ENCODE measurements at regions not wholly inside any gene's neighbourhood (a gene's known extent, or its start where the extent isn't known, plus 50 kb on each side); places are given as distances from the start of the nearest gene placed in this dataset.

GRCh38 chr6:71395731-71396409 lies 107.3 kb downstream of the OGFRL1 start:
- DNase-seq (ENCODE audit: low spot score): no peak

DNA sequence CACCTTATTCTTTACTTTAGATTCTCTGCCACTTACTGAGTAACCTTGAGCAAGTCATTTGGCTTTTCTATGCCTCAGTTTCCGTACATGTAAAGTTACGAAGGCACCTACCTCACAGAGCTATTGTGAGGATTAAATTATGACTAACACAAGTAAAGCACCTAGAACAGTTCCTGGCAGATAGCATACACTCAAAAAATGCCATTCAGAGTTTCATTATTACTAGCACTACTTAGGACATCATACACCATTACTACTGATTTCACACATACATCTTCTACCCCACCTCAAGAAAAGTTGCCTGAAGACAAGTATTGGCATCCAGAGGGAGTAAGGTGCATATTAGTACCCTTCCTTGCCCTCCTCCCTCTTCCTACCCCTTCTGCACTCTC lies 107.8 kb downstream of the OGFRL1 start:
- DNase-seq (ENCODE audit: low spot score): no peak
- no peak for FAIRE-seq

More at GRCh38 chr6:71395731-71396409, 107.3 kb downstream of the OGFRL1 start:
- no peak for FAIRE-seq

GRCh38 chr6:71399279-71399678 lies 110.7 kb downstream of the OGFRL1 start:
- FAIRE-seq (no peak), DNase-seq (ENCODE audit: low spot score) (no peak)

DNA sequence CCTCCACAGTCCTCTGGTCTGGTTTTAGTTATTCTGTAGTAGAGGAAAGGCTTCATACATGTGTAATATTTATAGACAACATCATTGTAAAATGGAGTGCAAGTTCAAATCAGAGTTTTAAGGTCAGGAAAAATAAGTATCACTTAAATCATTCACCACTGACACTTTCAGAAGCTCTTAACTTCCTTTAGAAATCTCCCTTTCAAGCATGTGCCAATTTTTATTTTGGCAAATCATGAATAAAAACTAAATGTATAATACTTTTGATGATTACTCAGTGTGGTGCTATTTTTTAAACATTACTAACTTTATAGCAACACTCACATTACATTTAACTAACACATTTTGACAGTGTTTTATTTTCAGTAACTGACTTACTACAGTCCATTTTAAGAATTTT lies 112.2 kb downstream of the OGFRL1 start:
- DNase-seq (ENCODE audit: low spot score) (no peak), FAIRE-seq (no peak)

DNA sequence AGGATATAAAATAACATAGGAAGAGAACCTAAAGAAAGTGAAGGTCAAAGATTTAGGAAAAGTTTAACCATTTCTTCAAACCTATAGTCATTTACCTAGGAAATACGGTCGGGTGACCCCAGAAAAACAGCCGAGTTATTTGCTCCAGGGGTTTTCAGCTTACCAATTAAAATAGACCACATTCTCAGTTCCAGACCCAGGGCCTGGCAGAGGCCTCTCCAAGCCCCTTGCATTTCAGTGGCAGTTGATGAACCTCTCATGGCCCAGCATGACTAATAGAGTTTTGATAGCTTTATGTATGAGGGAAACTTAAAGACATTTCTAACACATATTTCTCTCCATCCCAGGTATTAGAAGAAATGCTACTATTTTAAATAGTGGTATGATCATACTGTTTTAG lies 113.5 kb downstream of the OGFRL1 start:
- DNase-seq (ENCODE audit: low spot score) (no peak), FAIRE-seq (no peak)

DNA sequence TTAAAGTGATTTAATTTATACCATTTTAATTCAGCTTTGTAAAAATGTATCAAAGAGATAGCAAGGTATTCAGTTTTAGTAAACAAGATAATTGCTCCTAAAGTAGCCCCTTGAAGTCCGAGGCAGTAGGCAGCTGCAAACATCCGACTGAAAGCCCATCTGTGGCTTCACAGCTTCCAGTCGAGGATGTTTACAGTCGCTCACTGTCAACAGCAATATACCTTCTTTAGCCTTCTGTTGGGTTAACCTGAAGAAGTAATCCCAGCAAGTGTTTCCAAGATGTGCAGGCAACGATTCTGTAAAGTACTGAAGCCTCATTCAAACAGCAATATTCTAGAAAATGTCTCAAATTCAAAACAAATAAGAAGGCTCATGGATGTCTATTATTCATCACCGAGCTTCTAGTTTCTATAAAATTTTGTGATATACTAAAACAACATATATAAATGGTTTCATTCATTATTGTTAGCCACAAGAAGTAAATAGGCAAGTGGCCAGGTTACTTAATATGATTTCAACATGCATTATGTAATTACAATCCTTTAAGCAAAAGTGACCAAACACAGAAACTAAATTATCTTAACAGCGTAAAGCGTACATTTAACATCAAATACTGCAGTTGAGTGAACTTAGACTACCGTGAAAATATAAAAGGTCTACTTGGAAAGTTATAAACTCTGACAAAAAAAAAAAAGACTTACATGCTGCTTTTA lies 115.0 kb downstream of the OGFRL1 start:
- FAIRE-seq: no peak

GRCh38 chr6:71404145-71404966 lies 115.7 kb downstream of the OGFRL1 start:
- FAIRE-seq (no peak), DNase-seq (ENCODE audit: low spot score) (peak; percentile 52)

More for the DNA sequence above, 115.0 kb downstream of the OGFRL1 start:
- DNase-seq (ENCODE audit: low spot score): no peak

DNA sequence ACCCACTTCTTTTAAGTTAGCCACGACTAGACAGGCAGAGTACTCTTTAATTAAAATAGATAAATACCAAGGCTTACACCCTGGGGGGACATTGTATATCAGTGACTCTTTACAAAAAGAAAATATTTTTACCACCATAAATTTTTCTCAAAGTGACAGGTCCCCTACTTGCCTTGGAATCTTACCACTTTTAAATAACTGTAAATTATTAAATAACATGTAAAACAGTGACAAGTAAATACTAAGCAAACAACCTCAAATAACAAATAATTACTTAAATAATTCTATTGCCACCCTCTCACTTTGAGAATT lies 116.3 kb downstream of the OGFRL1 start:
- DNase-seq (ENCODE audit: low spot score) (no peak), FAIRE-seq (no peak)

- no peak for DNase-seq (ENCODE audit: low spot score)
- no peak for FAIRE-seq
These were observed 116.8 kb downstream of the OGFRL1 start for GRCh38 chr6:71405416-71405815.

GRCh38 chr6:71406865-71407860 lies 118.6 kb downstream of the OGFRL1 start:
- no peak for DNase-seq (ENCODE audit: low spot score)

GRCh38 chr6:71408787-71409723 lies 120.4 kb downstream of the OGFRL1 start:
- no peak for DNase-seq (ENCODE audit: low spot score)
- FAIRE-seq: no peak

More at GRCh38 chr6:71406865-71407860, 118.6 kb downstream of the OGFRL1 start:
- no peak for FAIRE-seq

DNA sequence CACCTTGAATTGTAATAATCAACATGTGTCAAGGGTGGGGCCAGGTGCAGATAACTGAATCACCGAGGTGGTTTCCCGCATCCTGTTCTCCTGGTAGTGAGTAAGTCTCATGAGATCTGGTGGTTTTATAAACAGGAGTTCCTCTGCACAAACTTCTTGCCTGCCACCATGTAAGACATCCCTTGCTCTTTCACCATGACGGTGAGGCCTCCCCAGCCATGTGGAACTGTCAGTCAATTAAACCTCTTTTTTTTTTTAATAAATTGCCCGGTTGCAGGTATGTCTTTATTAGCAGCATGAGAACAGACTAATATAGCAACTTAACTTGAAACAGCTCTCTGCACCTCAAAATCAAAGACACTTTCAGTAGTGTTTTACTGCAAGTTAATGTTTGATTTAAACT lies 121.6 kb downstream of the OGFRL1 start:
- FAIRE-seq: no peak
- DNase-seq (ENCODE audit: low spot score): peak; percentile 14

- FAIRE-seq (no peak), DNase-seq (ENCODE audit: low spot score) (no peak)
These were observed 122.1 kb downstream of the OGFRL1 start for GRCh38 chr6:71410681-71411080.

GRCh38 chr6:71411882-71412281 lies 123.3 kb downstream of the OGFRL1 start:
- DNase-seq (ENCODE audit: low spot score): no peak
- no peak for FAIRE-seq

GRCh38 chr6:71412559-71413140 lies 124.0 kb downstream of the OGFRL1 start:
- FAIRE-seq: no peak
- no peak for DNase-seq (ENCODE audit: low spot score)

- no peak for DNase-seq (ENCODE audit: low spot score)
- no peak for FAIRE-seq
These were observed 125.9 kb downstream of the OGFRL1 start for GRCh38 chr6:71414486-71414885.

DNA sequence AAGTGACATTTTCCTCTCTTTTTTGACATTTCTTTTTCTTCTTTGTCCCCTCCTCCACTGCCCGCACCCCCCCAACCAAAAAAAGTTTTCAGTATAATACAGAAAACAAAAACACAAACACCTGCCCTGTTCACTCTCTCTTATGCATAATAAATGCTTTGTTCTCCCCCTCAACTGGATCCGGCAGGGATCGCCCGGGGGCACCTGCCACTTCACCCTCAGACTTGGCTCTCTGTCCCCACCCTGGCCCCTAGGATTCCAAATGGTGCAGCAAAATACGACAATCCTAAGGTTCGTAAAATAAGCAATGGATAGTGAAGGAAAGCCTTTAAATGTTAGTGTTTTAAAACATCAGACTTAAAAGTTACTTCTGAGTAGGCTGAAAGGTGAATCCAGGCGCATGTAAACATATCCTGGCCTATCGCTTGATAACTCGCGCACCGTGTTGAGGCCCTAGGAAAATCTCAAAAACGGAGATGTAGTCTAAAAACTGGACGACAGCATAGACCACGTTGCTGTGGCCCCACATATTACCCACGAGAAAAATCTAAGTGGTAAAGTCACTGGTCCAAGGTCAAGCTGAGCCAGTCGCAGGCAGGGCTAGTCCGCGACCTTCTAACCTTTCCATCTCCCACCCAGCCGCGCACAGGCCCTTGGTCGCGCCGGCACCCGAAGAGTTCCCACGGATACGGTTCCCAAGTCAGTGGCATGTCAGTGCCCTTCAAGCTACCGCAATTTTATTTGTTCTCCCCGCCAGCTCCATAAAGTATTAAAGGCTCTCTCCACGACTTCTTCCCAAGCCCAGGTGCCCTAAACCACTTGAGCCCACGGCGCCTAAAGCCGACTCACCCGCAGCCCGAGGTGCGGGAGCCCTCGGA lies 130.8 kb downstream of the OGFRL1 start:
- FAIRE-seq (no peak), DNase-seq (ENCODE audit: low spot score) (no peak)

- DNase-seq (ENCODE audit: low spot score): no peak
- FAIRE-seq: no peak
These were observed 131.6 kb downstream of the OGFRL1 start for GRCh38 chr6:71420095-71420692.
